GM19025 (cell line): ENCODE measurements at regions not wholly inside any gene's neighbourhood (a gene's known extent, or its start where the extent isn't known, plus 50 kb on each side); places are given as distances from the start of the nearest gene placed in this dataset.
"Not testable (repeated sequence)": the region's sequence is repeated elsewhere in the genome, so short reads cannot be mapped to it uniquely, and the experiment has no call there.

Experiments
- ATAC-seq: cut with Tn5 transposase; IDR thresholded peaks from one replicate; pipeline ENCODE4 v1.9.1; 2021; ENCODE audit warnings: mild to moderate bottlenecking, low read depth, moderate library complexity; ENCODE audit not compliant: unreplicated experiment

DNA sequence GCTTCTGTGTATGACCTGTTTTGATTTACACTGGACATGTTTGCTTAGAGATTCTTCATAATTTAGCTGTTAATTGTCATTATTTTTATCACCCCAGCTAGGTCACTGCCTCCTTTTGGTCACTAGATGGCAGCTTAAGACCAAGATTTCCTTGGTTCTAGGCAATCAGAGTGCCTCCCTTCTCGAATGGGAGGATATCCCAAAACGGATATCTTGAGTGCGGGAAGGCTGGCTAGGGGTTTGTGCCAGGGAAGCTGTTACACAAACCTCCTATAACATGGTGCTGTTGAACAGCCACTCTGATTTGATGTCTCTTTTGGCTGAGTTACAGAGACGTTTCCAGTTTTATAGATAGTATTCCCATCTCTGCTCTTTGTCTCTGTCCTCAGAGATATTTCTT is 283.5 kb downstream of the S1PR1 start:
- peak; percentile 88 for ATAC-seq

DNA sequence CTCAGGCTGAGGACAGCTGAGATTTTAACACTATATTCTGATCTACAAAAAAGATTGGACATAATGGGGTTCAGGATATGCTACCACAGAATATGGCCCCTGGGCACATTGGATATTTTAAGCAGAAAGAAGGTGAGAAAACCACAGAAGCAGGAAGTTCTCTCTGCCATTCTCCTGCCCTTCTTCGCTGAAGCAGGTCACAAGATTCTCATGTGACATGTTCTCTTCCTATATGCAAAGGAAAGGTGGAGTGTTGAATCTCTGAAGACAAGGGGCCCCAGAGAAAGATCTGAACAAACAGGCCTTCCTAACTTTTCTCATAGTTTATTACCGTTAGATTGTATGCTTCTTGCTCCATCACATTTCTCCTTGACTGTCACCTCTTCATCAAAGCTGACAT is 285.7 kb downstream of the S1PR1 start:
- no peak for ATAC-seq

DNA sequence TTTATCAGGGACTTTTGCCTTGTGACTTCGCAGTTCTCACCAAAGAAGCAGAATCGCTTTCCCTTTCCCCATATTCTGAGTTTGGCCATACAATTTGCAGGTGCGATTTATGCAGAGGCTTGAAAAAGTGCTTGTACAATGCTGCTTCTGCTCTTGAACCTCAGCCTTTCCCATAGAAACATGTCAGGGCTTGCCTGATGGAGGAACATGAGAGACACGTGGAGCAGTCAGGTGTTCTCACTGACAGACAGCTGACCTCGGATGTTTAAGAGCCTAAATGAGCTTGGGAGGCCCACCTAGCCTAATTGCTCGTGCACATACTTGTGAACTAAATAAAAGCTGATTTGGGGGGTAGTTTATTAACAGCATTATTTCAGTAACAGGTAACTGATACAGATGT is 290.0 kb downstream of the S1PR1 start:
- no peak for ATAC-seq

DNA sequence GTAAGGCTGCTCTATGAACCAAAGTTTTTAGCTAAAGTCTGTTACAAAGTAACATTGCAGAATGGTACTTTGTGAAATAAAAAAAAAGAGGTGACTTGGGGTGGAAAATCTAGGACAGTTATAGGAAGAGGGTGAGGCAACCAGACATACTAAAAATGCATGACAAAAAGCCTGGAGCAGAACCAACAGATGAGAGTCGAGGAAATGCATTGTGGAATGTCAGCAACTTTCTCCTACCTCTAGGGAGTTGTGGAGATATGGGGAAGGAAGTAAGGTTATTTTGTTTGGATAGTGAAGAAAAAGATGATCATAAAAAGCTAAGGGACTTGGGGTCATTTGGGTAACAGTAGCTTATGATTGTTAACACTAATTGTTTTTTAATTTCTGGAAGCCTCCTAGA is 295.6 kb downstream of the S1PR1 start:
- ATAC-seq: no peak

DNA sequence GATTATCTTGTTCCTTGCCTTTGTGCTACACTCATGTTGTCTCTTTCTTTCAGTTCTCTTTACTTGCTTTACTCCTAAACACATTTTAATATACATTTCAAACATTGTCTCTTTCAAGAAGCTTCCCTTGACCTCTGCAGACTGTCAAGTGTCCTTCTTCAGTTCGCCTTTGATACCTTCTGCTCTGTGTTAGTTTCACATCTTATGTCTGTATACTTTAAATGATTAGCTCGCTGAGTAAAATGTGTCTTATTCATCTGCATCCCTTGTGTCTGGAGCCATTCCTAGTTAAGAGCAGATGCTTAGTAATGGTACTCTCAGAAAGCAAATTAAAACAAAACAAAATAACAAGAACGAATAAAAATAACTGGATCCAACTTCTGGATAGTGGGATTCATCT is 303.3 kb downstream of the S1PR1 start:
- ATAC-seq: peak; percentile 67

DNA sequence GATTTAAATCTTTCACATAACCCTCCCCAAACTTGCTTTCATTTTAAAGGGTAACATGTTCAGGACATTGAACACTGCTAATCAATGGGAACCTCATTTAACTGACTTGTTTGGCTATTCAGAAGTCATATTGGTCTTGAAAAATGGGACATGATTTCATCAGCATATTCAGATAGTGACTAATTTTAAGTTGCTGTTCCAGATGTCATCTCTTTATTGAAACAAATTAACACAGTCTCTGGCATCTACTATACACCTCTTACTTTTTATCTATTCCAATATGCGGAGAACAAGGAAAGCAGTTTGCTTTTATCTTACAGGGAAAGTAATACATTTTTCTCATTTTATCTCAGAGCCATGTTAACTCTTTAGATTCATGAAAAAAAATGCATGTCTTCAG is 310.1 kb downstream of the S1PR1 start:
- ATAC-seq: no peak

DNA sequence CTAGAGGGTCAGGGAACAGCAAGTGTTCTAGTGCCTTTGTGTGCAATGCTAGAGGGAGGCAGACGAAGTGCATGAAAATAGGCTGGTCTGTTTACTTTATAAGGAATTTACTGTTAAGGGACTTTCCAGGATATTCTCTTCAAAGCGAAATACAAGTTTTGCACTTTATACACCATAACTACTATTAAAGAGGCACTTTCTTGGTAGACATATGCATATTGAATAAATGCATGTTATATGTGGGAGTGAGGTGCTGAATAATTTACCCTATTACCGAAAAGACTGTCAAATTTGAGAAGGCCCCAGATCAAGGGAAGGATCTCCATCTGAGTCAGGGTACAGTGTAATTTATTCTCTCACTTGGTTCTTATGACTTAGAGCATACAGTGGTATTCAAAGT is 310.5 kb downstream of the S1PR1 start:
- no peak for ATAC-seq

DNA sequence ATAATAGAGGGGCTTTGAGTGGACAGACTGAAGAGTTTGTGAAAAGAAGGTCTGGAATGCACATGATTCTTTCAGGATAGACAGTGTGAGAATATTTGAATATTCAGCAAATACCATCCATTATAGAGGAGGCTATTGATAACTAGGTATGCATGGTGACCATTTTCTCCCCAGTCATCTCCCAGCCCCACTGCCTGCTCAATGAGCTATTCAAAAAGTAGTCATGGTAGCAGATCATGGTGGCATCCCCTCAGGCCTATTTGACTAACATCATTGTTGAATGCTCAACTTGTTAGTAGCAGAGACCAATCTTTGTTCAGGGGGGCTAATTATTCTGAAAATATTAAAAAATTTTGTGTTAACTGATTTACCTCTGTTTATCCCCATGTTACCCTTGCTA is 311.6 kb downstream of the S1PR1 start:
- ATAC-seq: no peak

DNA sequence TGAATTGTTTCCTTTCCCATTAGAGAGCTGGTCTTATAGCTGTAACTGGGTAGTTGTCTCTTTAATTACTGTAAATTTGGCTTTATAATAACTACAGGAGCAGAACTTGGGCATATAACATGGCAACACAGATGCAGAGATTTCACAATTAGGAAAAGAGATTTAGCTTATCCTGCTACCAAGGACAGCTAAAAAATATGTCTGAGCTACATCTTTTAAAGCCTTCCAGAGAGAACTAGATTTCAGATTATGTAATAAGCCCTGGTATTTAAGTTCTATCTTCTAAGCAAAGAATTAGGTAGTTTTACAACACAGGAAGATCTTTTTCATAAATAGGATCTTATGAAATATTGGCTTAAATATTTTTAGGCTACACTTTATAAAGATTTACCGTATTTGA is 313.8 kb downstream of the S1PR1 start:
- ATAC-seq: no peak

DNA sequence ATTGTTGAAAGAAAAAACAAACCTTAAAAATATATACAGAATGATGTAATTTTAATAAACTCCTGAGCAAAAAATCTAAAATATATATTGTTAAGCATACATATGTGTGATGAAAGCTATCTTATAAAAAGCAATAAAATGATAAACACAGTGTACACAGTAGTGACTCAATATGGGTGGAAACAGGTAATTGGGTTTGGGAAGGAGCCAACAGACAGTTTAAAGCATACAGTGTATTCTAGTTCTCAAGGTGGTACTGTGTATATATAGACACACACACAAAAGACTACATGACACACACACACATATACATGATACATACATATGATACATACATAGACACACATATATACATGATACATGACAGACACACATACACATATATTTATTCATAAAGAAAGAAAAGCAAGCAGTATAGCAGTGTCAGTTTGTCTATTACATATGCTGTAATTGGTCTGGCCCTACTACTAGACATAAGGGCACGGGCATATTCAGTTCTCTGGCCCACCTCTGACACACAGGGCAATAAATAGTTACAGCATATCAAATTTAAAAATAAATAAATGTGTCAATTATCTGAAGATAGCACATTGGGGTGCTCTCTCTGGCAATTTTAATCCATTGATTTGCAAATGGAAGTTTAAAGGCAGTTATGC is 330.2 kb downstream of the S1PR1 start:
- ATAC-seq: no peak

DNA sequence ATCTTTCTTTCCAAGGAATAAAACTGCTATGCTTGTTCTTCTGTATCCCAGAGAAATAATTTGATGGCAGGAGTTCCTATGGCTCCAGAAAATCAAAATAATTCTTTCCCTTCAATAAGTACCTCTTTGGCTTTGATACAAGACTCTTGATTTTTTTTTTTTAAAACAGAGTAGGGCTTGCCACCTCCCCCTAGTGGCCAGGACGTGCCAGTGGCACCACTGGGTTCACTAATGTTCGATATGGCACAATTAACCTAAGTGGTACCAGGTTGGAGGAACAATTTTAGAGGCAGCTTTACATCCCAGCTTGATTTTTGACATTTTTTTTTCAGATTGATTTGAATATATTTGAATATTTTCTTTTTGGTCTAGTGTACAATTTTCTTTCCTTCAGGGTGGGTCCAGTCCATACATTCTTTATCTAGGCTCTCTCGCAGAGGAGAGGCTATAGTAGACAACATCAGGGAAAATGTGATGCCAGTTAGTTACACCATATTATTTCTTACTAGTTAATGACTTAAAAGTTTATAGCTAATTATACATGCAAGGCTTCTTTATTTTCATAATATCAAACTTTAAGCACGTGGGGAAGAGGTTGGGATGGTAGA is 330.9 kb downstream of the S1PR1 start:
- ATAC-seq: peak; percentile 88

DNA sequence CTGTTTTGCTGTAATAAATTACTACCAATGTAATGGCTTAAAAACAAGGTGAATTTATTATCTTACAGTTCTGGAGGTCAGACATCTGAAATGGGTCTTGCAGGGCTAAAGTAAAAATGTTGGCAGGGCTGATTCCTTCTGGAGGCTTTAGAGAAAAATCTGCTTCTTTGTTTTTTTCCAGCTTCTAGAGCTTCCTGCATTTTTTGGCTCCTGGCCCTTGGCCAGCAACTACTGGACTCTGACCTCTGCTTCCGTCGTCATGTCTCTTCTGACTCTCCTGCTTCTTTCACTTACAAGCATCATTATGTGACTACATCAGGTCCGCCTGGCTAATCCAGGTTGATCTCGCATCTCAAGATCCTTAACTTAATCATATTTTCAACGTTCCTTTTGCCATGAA is 350.9 kb downstream of the S1PR1 start:
- no peak for ATAC-seq

DNA sequence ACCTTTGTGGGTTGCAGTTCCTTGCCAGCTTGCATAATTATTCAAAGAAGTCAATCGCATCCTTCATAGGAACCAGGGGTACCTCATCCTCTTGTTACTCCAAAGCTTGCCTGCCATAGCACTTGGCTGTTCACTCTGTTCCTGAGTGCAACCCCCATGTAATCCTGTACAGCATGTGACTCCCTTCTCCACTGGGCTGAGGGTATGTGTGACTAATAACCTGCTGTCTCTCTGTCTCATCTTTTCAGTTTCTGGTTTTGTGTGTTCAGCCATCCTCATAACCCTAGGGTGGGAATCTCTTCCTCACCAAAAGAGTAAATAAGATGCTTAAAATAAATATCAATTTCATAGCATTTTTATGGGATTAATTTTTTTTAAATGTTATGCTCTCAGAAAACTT is 351.9 kb downstream of the S1PR1 start:
- no peak for ATAC-seq

DNA sequence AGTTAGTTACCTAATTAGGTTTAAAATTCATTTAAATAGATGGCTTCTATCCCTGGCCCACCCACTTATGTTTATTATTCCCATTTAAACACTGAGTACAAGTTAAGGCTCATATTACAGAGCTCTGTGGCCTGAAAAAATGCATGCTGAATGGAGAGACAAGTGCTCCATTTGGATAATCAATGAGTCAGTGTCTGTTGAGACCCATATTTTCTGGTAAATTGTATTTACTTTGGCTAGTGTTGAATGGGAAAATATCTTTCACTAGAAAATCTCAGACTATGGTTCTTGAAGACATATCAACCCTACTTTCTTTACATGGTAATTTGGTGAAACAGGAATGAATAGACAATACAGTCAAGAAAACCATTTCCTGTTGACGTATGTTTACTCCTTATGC is 356.0 kb downstream of the S1PR1 start:
- no peak for ATAC-seq

DNA sequence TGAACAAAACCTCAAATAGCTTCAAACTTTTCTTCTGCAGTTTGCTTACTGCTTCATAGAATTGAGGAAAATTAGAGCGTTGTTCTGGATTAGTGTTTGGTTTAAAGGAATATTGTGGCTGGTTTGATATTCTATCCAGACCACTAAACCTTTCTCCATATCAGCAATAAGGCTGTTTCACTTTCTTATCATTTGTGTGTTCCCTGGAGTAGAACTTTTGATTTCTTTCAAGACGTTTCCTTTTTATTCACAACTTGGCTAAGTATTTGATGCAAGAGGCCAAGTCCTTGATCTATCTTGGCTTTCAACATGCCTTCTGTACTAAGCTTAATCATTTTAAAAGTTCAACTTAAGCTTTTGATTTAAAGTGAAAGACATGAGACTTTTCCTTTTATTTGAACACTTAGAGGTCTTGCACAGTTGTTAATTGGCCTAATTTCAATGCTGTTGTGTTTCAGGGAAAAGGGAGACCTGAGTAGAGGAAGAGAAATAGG is 359.1 kb downstream of the S1PR1 start:
- no peak for ATAC-seq

DNA sequence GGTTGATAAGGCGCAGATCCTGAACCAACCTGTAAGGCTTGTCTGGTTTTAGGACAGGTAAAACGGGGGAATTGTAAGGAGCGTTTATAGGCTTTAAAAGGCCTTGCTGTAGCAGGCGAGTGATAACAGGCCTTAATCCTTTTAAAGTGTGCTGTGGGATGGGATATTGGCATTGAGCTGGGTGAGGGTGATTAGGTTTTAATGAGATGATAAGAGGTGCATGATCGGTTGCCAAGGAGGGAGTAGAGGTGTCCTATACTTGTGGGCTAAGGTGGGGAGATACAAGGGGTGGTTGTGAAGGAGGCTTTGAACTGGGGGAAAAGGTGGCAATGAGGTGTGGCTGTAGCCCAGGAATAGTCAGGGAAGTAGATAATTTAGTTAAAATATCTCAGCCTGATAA is 363.8 kb downstream of the S1PR1 start:
- ATAC-seq: not testable (repeated sequence)

DNA sequence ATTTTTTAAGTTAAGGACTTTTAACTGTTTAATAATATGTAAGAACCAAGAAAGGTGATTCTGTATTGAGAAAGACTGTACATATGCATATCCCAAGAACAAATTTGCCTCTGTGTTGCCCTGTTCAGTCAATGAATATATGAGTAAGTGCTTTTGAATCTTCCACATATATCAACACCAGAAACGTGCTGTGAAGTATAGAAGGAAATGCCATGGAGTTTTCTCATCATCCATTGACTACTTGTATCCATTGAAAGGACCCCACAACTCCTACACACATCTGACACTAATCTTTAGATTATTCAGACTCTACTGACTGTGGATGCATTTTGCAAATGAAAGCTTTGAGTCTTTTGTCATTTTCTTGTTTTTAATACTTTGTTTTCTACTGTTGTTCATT is 366.9 kb downstream of the S1PR1 start:
- ATAC-seq: no peak

DNA sequence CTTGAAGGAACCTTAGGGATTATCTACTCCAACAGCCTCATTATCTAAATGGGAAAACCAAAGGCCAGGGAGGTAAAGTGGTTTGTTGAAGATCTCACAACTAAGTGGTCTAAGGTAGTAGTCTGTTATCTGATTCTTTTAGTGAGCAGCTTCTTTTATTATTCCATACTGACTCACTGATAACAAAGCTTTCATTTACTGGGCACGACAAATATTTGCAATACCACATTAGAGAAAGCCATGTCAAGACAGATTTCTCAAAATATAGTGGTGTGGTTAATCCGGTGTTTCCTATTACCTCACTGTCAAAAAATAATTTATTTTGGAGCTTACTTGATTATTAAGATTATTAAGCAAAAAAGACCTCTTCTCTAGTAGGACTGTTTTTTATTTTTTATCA is 369.1 kb downstream of the S1PR1 start:
- ATAC-seq: no peak

DNA sequence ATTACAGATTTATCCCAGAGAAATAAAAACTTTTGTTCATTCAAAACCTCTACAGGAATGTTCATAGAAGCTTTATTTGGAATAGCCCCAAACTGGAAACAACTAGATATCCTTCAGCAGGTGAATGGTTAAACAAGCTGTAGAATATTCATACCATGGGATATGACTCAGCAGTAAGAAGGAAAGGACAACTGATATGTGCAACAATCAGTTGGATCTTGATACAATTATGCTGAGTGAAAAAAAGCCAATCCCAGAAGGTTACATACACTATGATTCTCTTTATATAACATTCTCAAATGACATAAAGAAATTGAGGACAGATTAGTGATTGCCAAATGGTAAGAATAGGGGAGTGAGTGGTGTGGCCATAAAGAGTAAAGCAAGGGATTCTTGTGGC is 376.7 kb downstream of the S1PR1 start:
- no peak for ATAC-seq

DNA sequence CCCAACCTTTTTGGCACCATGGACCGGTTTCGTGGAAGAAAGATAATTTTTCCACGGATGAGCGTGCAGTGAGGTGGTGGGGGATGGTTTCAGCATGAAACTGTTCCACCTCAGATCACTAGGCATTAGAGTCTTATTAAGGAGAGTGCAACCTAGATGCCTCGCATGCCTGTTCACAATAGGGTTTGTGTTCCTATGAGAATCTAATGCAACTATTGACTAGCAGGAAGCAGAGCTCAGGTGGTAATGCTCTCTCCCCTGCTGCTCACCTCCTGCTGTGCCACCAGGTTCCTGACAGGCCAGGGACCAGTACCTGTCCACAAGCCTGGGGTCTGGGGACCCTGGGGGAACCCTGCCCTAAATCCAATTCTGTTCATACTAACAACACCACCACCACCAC is 377.8 kb downstream of the OLFM3 start:
- ATAC-seq: no peak

DNA sequence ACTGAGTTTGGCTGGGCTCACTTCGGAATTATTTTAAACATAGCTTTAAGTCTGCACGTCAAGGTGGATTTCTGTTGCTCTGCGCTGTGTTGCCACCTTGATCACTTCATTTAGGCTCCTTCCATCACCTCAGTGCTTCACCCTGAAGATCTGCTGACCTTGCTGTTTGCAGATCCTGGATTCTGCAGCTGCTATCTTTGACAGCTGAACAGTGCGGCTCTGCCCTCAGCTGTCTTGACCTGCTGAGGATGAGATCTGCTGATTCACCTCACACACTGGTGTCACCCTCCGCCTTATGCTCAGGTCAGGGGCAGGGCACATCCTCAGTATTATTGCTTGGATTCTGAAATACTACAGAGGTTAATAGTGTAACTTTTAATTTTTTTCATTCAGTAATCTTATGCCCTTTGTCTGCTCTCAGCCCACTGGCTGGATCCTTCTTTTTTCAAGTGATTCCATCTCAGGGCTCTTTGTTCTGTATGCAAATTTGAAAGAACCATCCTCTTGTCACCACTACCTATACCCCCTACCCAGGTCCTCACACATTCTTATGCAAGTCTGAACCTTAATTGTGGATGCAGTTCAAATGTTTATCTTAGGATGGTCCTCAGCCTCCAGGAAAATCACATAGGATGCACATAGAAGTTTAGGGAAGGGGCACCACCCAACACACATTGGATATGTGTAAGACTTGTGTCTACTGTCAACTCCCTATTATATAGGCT is 364.0 kb downstream of the OLFM3 start:
- ATAC-seq: no peak

DNA sequence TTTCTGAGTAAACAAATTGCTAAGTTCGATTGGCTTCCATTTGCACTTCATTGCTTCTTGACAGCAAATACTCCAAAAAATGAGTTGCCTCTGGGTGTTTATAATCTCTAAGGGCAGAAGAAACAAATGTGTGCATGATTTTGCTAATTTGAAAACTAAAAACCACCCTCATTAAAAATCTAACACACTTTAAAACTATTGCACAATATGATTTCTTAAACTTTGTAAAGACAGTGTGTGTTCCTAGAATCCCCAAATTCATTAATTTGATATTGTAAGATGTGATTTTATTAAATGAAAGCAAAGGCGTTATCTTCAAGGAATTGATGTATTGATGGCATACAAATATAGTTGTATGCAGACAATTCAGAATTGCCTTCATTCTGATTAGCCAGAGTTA is 350.9 kb downstream of the OLFM3 start:
- ATAC-seq: no peak
